RWPE2 (cell line): ENCODE measurements at regions not wholly inside any gene's neighbourhood (a gene's known extent, or its start where the extent isn't known, plus 50 kb on each side); places are given as distances from the start of the nearest gene placed in this dataset.

Source experiments
- ATAC-seq: fragments of 200-7000 bp; cut with Tn5 transposase; 3 replicates; pipeline ENCODE4 v1.9.1; 2021; ENCODE audit warnings: low read depth
- DNase-seq: peaks from one replicate; pipeline ENCODE4 v3.0.0-alpha.2; 2020; ENCODE audit warnings: low spot score
- H3K27ac ChIP-seq: fragments of 450-650 bp; 2 replicates; pipeline ENCODE4 v1.5.1; 2017; ENCODE audit warnings: mild to moderate bottlenecking; ENCODE audit not compliant: poor library complexity, severe bottlenecking
- H3K27me3 ChIP-seq: fragments of 250-450 bp; sonication (Bioruptor Pico); 2 replicates; pipeline ENCODE4 v1.5.1; 2021; ENCODE audit warnings: mild to moderate bottlenecking, moderate library complexity; ENCODE audit not compliant: insufficient read depth, poor library complexity, severe bottlenecking
- H3K36me3 ChIP-seq: fragments of 250-450 bp; sonication (Bioruptor Pico); 2 replicates; pipeline ENCODE4 v1.5.1; 2020; ENCODE audit warnings: low read depth, mild to moderate bottlenecking, moderate library complexity
- H3K4me1 ChIP-seq: fragments of 250-450 bp; sonication (Bioruptor Pico); 2 replicates; pipeline ENCODE4 v1.5.1; 2021; ENCODE audit warnings: mild to moderate bottlenecking, moderate library complexity; ENCODE audit not compliant: insufficient read depth, poor library complexity, severe bottlenecking
- H3K4me3 ChIP-seq: fragments of 250-450 bp; sonication (Bioruptor Pico); 2 replicates; pipeline ENCODE4 v1.5.1; 2021; ENCODE audit warnings: mild to moderate bottlenecking, moderate library complexity; ENCODE audit not compliant: severe bottlenecking
- H3K9me3 ChIP-seq: fragments of 250-450 bp; sonication (Bioruptor Pico); 2 replicates; pipeline ENCODE4 v1.5.1; 2021; ENCODE audit warnings: mild to moderate bottlenecking, moderate library complexity; ENCODE audit not compliant: severe bottlenecking
- CTCF ChIP-seq: fragments of 450-650 bp; IDR thresholded peaks from one replicate; pipeline ENCODE4 v1.5.1; 2017; ENCODE audit warnings: mild to moderate bottlenecking, moderate library complexity; ENCODE audit not compliant: poor library complexity, severe bottlenecking

GRCh38 chr14:22338917-22339715 lies 249.9 kb downstream of the DAD1 start:
- no peak for DNase-seq
- Histone ChIP-seq H3K27ac (no peak overlapping the region), H3K9me3 (no peaks in the 10 kb centered on the region), H3K27me3 (no peaks in the 10 kb centered on the region), H3K4me3 (no peak overlapping the region), H3K36me3 (no peaks in the 10 kb centered on the region), H3K4me1 (peaks cover 5% of the 10 kb centered on the region)
- ATAC-seq, result no peak
- no peak for TF ChIP-seq CTCF

- TF ChIP-seq CTCF, result no peak
- no peaks in the 10 kb centered on the region for H3K9me3 ChIP-seq
- no peak overlapping the region for H3K4me3 ChIP-seq
- DNase-seq, result no peak
- no peaks in the 10 kb centered on the region for H3K36me3 ChIP-seq
- no peaks in the 10 kb centered on the region for H3K27me3 ChIP-seq
- H3K4me1 ChIP-seq, result peaks cover 11% of the 10 kb centered on the region
- no peak for ATAC-seq
- no peak overlapping the region for H3K27ac ChIP-seq
Measured at GRCh38 chr14:22338381-22338780, 250.6 kb downstream of the DAD1 start.

- TF ChIP-seq CTCF, result no peak
- Histone ChIP-seq H3K4me3 (no peak overlapping the region), H3K9me3 (no peaks in the 10 kb centered on the region), H3K27ac (no peak overlapping the region), H3K4me1 (peaks cover 11% of the 10 kb centered on the region), H3K36me3 (no peaks in the 10 kb centered on the region), H3K27me3 (no peaks in the 10 kb centered on the region)
- DNase-seq, result no peak
- no peak for ATAC-seq
Measured at GRCh38 chr14:22337938-22338337, 251.1 kb downstream of the DAD1 start.

GRCh38 chr14:22337521-22337920 lies 251.5 kb downstream of the DAD1 start:
- Histone ChIP-seq H3K27ac (no peak overlapping the region), H3K4me1 (peaks cover 11% of the 10 kb centered on the region), H3K36me3 (no peaks in the 10 kb centered on the region), H3K27me3 (no peaks in the 10 kb centered on the region), H3K4me3 (no peak overlapping the region), H3K9me3 (no peaks in the 10 kb centered on the region)
- ATAC-seq (no peak), DNase-seq (no peak)
- no peak for TF ChIP-seq CTCF

- Histone ChIP-seq H3K27me3 (no peaks in the 10 kb centered on the region), H3K36me3 (no peaks in the 10 kb centered on the region), H3K4me3 (no peak overlapping the region), H3K4me1 (peaks cover 11% of the 10 kb centered on the region), H3K27ac (no peak overlapping the region), H3K9me3 (no peaks in the 10 kb centered on the region)
- no peak for DNase-seq
- no peak for ATAC-seq
- no peak for TF ChIP-seq CTCF
Measured at GRCh38 chr14:22336031-22336430, 253.0 kb downstream of the DAD1 start.
